Esophagus muscularis mucosa (tissue), 4 donors: ENCODE measurements at regions not wholly inside any gene's neighbourhood (a gene's known extent, or its start where the extent isn't known, plus 50 kb on each side); places are given as distances from the start of the nearest gene placed in this dataset.

Experiments
- DNase-seq: peaks from one replicate; pipeline ENCODE4 v3.0.0-alpha.2; 2017; ENCODE audit errors: extremely low spot score
- H3K27ac ChIP-seq, 4 donors: fragments of 200-600 bp; sonication (generic); replicated peaks in 1 of 4; 1 replicate in 3 of 4; 2 replicates in 1 of 4; pipeline ENCODE4 v1.5.1; 2016 to 2019; ENCODE audit warnings: mild to moderate bottlenecking in 1 of 4
- H3K27me3 ChIP-seq, 4 donors: fragments of 200-600 bp; sonication (generic); one replicate each; pipeline versions ENCODE4 v1.5.1 to v1.6.0; 2016 to 2019
- H3K36me3 ChIP-seq, 4 donors: fragments of 200-600 bp; sonication (generic); one replicate each; pipeline ENCODE4 v1.5.1; 2016 to 2019
- H3K4me1 ChIP-seq, 4 donors: fragments of 200-600 bp; sonication (generic); one replicate each; pipeline ENCODE4 v1.5.1; 2016 to 2019
- H3K4me3 ChIP-seq, 4 donors: fragments of 200-600 bp; sonication (generic); 1 replicate in 2 of 4; 2 replicates in 2 of 4; pipeline ENCODE4 v1.5.1; 2016 to 2019; ENCODE audit warnings: mild to moderate bottlenecking in 4 of 4, moderate library complexity in 1 of 4
- H3K9me3 ChIP-seq, 4 donors: fragments of 200-600 bp; sonication (generic); 1 replicate in 3 of 4; 2 replicates in 1 of 4; pipeline ENCODE4 v1.5.1; 2016 to 2019
- EP300 ChIP-seq: sonication (generic); formaldehyde crosslinking; IDR thresholded peaks from one replicate; pipeline ENCODE4 v1.6.1; 2017; ENCODE audit warnings: antibody characterized with exemption
- POLR2A ChIP-seq: fragments of 450-650 bp; IDR thresholded peaks from one replicate; pipeline ENCODE4 v1.6.1; 2017; ENCODE audit warnings: antibody characterized with exemption, moderate library complexity, mild to moderate bottlenecking, low read depth
- POLR2AphosphoS5 ChIP-seq, 2 donors: sonication (generic); formaldehyde crosslinking; IDR thresholded peaks; one replicate each; pipeline ENCODE4 v1.6.1; 2017; ENCODE audit warnings: antibody characterized with exemption in 2 of 2
- WGBS: methylation state at CpG from one replicate; pipeline ENCODE4 v1.1.5; 2018; 5-methylcytosine and 5-hydroxymethylcytosine counted together
- intact Hi-C: fragments of 100-400 bp; cut with DNase I; formaldehyde crosslinking; loops from one replicate; pipeline ENCODE4 v1.15.1; 2023
- TF ChIP-seq, protein P1 (sequence below), 3 experiments: fragments of 200-600 bp in 2 of 3; fragments of 450-650 bp in 1 of 3; sonication (generic) in 2 of 3; IDR thresholded peaks; one replicate each; pipeline ENCODE4 v1.5.1; 2017 to 2019; ENCODE audit warnings: antibody characterized with exemption in 3 of 3, mild to moderate bottlenecking in 2 of 3, moderate library complexity in 1 of 3

DNA sequence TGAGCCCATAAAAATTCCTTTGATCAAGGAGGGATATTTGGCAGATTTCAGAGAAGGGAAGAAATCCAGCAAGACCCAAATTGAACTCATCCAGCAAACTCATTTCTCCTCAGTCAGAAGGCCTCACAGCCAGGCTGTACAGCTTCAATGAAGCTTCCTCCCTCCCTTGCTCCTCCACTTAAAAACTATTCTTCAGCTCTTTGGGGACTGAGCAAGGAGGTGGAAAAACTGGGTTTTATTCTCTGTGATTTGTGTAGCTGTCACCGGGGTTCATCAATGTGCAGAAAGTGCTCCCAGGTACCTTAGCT, 158.7 kb upstream of the ZNF184 start:
- no peak for DNase-seq
- Histone ChIP-seq H3K36me3 (no peaks in the 10 kb centered on the region), H3K27me3 (peaks cover 0 to 91% (median 22%) of the 10 kb centered on the region in 4 donors), H3K27ac (no peak overlapping the region), H3K4me3 (peak overlapping the region in 1 of 4 donors; percentile 21), H3K4me1 (peaks cover 6 to 9% (median 8%) of the 10 kb centered on the region in 4 donors), H3K9me3 (peaks cover 0 to 3% (median 0%) of the 10 kb centered on the region in 4 donors)
- WGBS = 100% methylated on average over 1 of the region's 1 CpG
- intact Hi-C loops = no loop called here
- no peak for TF ChIP-seq POLR2A
- TF ChIP-seq POLR2AphosphoS5 (IDR thresholded peaks at IDR 0.05) = no peak
- TF ChIP-seq, protein P1, sequence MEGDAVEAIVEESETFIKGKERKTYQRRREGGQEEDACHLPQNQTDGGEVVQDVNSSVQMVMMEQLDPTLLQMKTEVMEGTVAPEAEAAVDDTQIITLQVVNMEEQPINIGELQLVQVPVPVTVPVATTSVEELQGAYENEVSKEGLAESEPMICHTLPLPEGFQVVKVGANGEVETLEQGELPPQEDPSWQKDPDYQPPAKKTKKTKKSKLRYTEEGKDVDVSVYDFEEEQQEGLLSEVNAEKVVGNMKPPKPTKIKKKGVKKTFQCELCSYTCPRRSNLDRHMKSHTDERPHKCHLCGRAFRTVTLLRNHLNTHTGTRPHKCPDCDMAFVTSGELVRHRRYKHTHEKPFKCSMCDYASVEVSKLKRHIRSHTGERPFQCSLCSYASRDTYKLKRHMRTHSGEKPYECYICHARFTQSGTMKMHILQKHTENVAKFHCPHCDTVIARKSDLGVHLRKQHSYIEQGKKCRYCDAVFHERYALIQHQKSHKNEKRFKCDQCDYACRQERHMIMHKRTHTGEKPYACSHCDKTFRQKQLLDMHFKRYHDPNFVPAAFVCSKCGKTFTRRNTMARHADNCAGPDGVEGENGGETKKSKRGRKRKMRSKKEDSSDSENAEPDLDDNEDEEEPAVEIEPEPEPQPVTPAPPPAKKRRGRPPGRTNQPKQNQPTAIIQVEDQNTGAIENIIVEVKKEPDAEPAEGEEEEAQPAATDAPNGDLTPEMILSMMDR (IDR thresholded peaks at IDR 0.05) = no peak
- TF ChIP-seq EP300 = no peak

- WGBS = 3% methylated on average over 48 of the region's 51 CpGs
- peaks cover 0 to 90% (median 22%) of the 10 kb centered on the region in 4 donors for H3K27me3 ChIP-seq
- DNase-seq = no peak
- TF ChIP-seq EP300 (no peak), POLR2AphosphoS5 (IDR thresholded peaks at IDR 0.05) (no peak), POLR2A (no peak)
- TF ChIP-seq, protein P1 (IDR thresholded peaks at IDR 0.05) = no peak
- no peak overlapping the region for H3K27ac ChIP-seq
- no peaks in the 10 kb centered on the region for H3K36me3 ChIP-seq
- peak overlapping the region in 3 of 4 donors; percentile 17 to 29 (median 21) for H3K4me3 ChIP-seq
- H3K4me1 ChIP-seq = peaks cover 6 to 9% (median 8%) of the 10 kb centered on the region in 4 donors
- intact Hi-C loops = no loop called here
- H3K9me3 ChIP-seq = peaks cover 0 to 3% (median 0%) of the 10 kb centered on the region in 4 donors
These were observed 158.1 kb upstream of the ZNF184 start for GRCh38 chr6:27630727-27631608.

DNA sequence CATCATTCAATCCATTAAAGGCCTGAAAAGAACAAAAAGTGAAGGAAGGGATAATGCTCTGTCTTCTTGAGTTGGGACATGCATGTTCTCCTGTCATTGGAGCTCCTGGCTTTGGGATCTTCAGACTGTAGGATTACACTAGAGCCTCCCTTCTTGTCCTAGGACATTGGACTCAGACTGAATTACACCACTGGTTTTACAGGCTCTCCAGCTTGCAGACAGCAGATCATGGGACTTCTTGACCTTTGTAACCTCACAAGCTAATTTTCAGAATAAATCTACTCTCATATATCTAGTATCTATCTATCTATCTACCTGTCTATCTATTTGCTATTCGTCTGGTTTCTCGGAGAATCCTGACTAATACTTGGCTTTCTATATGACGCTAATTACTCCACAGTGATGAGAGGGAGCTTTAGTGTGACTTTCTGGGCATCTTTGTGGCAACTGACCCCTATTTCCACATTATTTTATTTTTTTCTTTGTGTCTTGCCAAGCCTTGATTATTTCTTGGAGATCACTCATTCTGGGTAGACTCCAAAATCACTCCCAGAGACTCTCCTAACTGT, 151.9 kb upstream of the ZNF184 start:
- no peak overlapping the region for H3K4me3 ChIP-seq
- no peaks in the 10 kb centered on the region for H3K9me3 ChIP-seq
- no peak for DNase-seq
- intact Hi-C loops = no loop called here
- H3K27ac ChIP-seq = no peak overlapping the region
- no peak for TF ChIP-seq EP300
- no peak for TF ChIP-seq POLR2AphosphoS5 (IDR thresholded peaks at IDR 0.05)
- no peak for TF ChIP-seq POLR2A
- TF ChIP-seq, protein P1 (IDR thresholded peaks at IDR 0.05) = no peak
- H3K36me3 ChIP-seq = no peaks in the 10 kb centered on the region
- peaks cover 0 to 74% (median 0%) of the 10 kb centered on the region in 4 donors for H3K27me3 ChIP-seq
- WGBS = 84% methylated on average over 3 of the region's 3 CpGs
- H3K4me1 ChIP-seq = no peaks in the 10 kb centered on the region

DNA sequence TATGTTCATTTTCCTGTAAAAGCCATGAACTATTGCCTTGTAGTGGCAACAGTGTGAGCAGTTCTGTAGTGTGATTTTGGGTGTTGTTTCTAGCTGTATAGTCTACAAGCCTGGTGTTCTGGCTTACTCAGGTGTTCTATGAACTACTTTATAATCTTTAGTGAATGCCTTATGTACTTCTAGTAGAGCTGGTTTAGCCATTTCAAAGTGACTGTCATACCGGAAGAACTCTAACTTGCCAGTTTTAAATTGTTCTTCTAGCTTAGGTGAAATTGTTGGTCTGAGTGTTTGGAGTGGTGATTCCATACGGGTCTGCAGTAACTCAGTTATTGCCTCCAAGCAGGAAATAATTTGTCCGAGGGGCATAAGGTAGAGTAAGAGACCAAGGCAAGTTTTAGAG, 150.2 kb upstream of the ZNF184 start:
- peaks cover 0 to 74% (median 6%) of the 10 kb centered on the region in 4 donors for H3K27me3 ChIP-seq
- H3K27ac ChIP-seq = no peak overlapping the region
- DNase-seq = no peak
- TF ChIP-seq EP300 (no peak), POLR2AphosphoS5 (IDR thresholded peaks at IDR 0.05) (no peak), POLR2A (no peak)
- TF ChIP-seq, protein P1 (IDR thresholded peaks at IDR 0.05) = no peak
- H3K36me3 ChIP-seq = no peaks in the 10 kb centered on the region
- H3K9me3 ChIP-seq = no peaks in the 10 kb centered on the region
- H3K4me3 ChIP-seq = no peak overlapping the region
- peaks cover 0 to 2% (median 1%) of the 10 kb centered on the region in 4 donors for H3K4me1 ChIP-seq
- WGBS = 80% methylated on average over 3 of the region's 3 CpGs
- intact Hi-C loops = no loop called here
